ENCODE measurements at regions not wholly inside any gene's neighbourhood (a gene's known extent, or its start where the extent isn't known, plus 50 kb on each side); places are given as distances from the start of the nearest gene placed in this dataset.

DNA sequence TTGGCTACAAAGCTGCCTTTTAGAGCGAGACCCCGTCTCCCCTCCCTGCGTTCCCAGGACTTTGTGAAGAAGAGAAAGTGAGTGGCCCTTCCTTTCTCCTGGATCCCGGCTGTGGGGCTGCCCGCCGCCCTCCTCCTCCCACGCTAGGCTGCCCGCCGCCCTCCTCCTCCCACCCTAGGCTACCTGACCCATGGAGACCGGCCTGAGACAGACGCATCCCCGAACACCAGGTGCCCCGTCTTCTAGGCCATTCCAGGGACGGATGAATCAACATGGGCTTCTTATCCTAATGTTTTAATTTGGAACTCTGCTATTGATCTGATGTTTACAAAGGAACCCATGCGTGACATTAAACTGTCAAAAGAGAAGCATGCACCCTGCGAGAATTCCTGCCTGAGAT is 117.3 kb upstream of the LPCAT1 start:
- peaks cover 45% of the 10 kb centered on the region for H3K27me3 ChIP-seq (ENCODE audit: control insufficient read depth, insufficient read depth, low read length)
- TF ChIP-seq, protein P1, sequence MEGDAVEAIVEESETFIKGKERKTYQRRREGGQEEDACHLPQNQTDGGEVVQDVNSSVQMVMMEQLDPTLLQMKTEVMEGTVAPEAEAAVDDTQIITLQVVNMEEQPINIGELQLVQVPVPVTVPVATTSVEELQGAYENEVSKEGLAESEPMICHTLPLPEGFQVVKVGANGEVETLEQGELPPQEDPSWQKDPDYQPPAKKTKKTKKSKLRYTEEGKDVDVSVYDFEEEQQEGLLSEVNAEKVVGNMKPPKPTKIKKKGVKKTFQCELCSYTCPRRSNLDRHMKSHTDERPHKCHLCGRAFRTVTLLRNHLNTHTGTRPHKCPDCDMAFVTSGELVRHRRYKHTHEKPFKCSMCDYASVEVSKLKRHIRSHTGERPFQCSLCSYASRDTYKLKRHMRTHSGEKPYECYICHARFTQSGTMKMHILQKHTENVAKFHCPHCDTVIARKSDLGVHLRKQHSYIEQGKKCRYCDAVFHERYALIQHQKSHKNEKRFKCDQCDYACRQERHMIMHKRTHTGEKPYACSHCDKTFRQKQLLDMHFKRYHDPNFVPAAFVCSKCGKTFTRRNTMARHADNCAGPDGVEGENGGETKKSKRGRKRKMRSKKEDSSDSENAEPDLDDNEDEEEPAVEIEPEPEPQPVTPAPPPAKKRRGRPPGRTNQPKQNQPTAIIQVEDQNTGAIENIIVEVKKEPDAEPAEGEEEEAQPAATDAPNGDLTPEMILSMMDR (IDR thresholded peaks at IDR 0.05; ENCODE audit: insufficient read depth, low read length, poor library complexity, severe bottlenecking): no peak
- no peak for DNase-seq (ENCODE audit: low read depth)
- H3K4me3 ChIP-seq (ENCODE audit: low read depth, low read length): no peak overlapping the region
- no peaks in the 10 kb centered on the region for H3K36me3 ChIP-seq (ENCODE audit: control insufficient read depth, insufficient read depth, low read length)

DNA sequence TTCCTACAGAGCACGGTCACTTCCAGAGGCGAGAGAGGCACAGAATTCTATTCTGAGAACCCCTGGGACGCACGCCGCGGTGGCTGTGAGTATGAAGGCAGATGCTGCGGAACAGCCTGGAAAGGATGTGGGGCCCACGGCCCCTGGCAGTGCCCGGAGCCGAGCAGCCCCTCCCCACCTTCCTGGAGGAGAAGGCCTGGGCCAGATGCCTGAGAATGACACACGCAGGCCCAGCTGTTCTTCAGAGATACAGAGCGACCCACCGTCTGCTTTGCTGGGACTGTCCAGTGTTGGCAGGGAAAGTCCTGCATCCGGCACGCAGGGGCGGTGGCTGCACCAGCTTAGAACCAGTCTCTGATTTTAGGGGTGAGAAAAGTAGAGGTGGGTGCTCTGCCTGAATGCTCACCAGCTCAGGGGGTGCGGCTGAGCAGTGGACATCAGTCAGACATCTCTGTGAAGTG is 116.7 kb upstream of the LPCAT1 start:
- H3K4me3 ChIP-seq (ENCODE audit: low read depth, low read length): no peak overlapping the region
- DNase-seq (ENCODE audit: low read depth): no peak
- TF ChIP-seq, protein P1 (IDR thresholded peaks at IDR 0.05; ENCODE audit: insufficient read depth, low read length, poor library complexity, severe bottlenecking): no peak
- peaks cover 45% of the 10 kb centered on the region for H3K27me3 ChIP-seq (ENCODE audit: control insufficient read depth, insufficient read depth, low read length)
- H3K36me3 ChIP-seq (ENCODE audit: control insufficient read depth, insufficient read depth, low read length): no peaks in the 10 kb centered on the region

DNA sequence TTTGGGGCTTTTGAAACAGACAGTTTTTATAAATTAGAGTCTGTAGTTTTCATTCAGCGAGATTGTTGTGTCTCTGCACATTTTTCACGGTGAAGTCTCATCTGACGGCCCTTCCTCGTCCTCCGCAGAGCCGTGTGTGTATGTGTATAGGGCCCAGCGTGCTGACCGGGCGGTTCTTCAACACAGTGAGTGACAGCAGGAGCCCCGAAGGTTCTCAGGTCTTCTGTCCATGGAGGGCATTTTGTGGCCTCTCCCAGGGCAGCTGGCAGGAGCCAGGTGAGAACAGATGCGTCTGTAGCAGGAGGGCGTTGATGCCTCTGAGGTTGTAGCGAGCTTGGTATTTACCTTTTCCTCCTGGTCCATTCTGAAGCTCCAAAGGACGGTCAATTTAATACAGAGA is 116.0 kb upstream of the LPCAT1 start:
- DNase-seq (ENCODE audit: low read depth): no peak
- TF ChIP-seq, protein P1 (IDR thresholded peaks at IDR 0.05; ENCODE audit: insufficient read depth, low read length, poor library complexity, severe bottlenecking): no peak
- Histone ChIP-seq H3K36me3 (ENCODE audit: control insufficient read depth, insufficient read depth, low read length) (no peaks in the 10 kb centered on the region), H3K27me3 (ENCODE audit: control insufficient read depth, insufficient read depth, low read length) (peaks cover 39% of the 10 kb centered on the region), H3K4me3 (ENCODE audit: low read depth, low read length) (no peak overlapping the region)

DNA sequence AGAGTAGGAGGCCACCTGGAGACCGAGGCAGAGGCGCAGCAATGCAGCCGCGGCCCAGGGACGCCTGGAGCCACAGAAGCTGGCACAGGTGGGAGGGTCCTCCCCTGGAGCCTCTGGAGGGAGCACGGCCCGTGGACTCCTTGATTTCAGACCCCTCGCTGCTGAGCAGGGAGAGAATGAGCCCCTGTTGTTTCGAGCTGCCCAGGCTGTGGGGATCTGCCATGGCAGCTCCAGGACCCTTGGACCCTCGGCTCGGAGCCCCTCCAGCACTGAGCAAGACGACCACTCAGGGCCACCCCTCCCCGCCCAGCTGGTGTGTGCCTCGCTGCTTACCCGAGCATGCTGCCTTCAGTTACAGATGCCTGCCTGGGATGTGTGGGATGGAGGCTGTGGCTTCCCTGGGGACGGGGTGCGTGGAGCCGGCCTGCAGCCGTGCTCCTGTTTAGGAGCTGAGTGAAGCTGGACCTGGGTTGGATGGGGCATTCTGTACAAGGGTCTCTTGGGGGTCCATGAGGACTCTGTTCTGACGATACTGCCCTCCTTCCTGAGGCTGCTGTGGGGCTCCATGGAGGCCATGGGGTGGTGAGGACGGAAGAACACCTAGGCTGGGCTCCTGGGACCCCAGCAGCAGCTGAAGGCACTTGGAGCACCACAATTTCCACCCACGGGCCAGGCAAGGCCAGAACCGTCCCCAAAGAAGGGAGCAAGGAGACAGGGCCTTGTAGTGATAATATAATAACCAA is 115.1 kb upstream of the LPCAT1 start:
- TF ChIP-seq, protein P1 (IDR thresholded peaks at IDR 0.05; ENCODE audit: insufficient read depth, low read length, poor library complexity, severe bottlenecking): no peak
- Histone ChIP-seq H3K4me3 (ENCODE audit: low read depth, low read length) (no peak overlapping the region), H3K27me3 (ENCODE audit: control insufficient read depth, insufficient read depth, low read length) (peaks cover 31% of the 10 kb centered on the region)

DNA sequence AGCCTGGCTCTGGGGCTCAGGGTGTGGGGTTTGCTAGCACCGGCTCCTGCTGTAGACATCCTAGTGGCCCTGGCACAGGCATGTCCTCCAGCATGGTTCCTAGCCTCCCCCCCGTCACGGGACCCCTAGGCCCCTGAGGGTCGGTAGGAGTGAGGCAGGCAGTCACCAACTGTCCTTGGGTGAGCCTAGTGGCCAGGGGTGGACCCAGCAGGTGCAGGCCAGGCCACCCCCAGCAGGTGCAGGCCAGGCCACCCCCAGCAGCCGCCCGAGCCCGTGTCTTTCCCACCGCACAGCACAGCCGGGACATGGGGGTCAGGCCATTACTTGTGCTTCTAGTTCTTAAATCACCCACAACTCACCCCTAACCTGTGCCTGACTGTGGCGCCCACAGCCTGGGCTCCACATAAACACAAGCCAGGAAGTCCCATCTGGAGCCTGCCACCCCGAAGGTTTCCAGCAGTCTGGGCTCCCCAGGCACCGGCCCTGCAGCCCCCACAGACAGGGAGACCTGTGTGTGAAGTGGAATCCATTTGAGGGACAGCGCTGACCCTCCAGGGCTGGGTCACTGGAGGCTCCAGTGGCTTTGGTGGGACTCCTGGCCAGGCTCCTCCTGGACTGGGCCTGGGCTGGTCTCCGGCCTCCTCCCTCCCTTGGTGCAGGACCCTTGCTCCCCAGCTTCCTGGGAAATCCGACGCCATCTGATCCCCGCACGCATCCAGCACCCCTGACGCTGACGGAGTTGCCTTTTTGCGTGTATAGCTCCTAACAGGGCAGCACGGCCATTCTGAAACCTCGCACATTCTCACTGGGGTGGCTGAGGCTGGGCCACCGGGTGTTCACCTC is 114.1 kb upstream of the LPCAT1 start:
- no peak overlapping the region for H3K4me3 ChIP-seq (ENCODE audit: low read depth, low read length)
- TF ChIP-seq, protein P1 (IDR thresholded peaks at IDR 0.05; ENCODE audit: insufficient read depth, low read length, poor library complexity, severe bottlenecking): no peak
- DNase-seq (ENCODE audit: low read depth): no peak
- H3K27me3 ChIP-seq (ENCODE audit: control insufficient read depth, insufficient read depth, low read length): peaks cover 24% of the 10 kb centered on the region
- no peaks in the 10 kb centered on the region for H3K36me3 ChIP-seq (ENCODE audit: control insufficient read depth, insufficient read depth, low read length)

More for the DNA sequence above, 115.1 kb upstream of the LPCAT1 start:
- DNase-seq (ENCODE audit: low read depth): no peak
- H3K36me3 ChIP-seq (ENCODE audit: control insufficient read depth, insufficient read depth, low read length): no peaks in the 10 kb centered on the region

All from kidney epithelial cell (primary cell).